ENCODE measurements at regions not wholly inside any gene's neighbourhood (a gene's known extent, or its start where the extent isn't known, plus 50 kb on each side); places are given as distances from the start of the nearest gene placed in this dataset.

DNA sequence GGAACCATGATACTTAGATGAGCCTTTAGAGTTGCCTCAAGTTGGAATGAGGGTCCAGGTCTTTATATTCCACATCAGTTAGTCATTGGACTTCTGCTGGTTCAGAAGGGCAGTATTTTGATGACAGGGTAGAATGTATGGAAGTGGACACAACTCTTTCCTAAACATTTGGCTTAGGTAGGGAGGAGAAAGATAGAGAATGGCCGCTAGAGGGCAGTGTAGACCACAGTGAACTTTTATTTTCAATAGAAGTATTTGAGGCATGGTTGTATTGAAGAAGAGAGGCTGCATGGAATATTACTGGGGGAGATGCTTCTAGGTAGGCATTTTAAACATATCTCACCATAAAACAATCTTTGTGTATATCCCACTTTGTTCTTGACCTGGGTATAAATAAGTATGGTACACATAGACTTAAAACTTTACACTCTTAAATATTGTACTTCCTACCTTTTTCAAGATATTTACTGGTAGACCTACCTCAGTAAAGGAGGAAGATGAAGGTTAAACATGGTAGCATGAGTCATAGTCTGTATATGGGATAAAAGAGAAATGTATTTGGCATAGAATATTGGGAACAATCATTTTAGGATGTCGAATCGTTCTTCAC lies 497.6 kb upstream of the FAM98A start:
- TF ChIP-seq, protein P1, sequence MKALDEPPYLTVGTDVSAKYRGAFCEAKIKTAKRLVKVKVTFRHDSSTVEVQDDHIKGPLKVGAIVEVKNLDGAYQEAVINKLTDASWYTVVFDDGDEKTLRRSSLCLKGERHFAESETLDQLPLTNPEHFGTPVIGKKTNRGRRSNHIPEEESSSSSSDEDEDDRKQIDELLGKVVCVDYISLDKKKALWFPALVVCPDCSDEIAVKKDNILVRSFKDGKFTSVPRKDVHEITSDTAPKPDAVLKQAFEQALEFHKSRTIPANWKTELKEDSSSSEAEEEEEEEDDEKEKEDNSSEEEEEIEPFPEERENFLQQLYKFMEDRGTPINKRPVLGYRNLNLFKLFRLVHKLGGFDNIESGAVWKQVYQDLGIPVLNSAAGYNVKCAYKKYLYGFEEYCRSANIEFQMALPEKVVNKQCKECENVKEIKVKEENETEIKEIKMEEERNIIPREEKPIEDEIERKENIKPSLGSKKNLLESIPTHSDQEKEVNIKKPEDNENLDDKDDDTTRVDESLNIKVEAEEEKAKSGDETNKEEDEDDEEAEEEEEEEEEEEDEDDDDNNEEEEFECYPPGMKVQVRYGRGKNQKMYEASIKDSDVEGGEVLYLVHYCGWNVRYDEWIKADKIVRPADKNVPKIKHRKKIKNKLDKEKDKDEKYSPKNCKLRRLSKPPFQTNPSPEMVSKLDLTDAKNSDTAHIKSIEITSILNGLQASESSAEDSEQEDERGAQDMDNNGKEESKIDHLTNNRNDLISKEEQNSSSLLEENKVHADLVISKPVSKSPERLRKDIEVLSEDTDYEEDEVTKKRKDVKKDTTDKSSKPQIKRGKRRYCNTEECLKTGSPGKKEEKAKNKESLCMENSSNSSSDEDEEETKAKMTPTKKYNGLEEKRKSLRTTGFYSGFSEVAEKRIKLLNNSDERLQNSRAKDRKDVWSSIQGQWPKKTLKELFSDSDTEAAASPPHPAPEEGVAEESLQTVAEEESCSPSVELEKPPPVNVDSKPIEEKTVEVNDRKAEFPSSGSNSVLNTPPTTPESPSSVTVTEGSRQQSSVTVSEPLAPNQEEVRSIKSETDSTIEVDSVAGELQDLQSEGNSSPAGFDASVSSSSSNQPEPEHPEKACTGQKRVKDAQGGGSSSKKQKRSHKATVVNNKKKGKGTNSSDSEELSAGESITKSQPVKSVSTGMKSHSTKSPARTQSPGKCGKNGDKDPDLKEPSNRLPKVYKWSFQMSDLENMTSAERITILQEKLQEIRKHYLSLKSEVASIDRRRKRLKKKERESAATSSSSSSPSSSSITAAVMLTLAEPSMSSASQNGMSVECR (CRISPR knock-in tag; IDR thresholded peaks at IDR 0.05; ENCODE audit: borderline replicate concordance): no peak
- no peak for TF ChIP-seq ZNF121 (CRISPR knock-in tag; IDR thresholded peaks at IDR 0.05)

Data from WTC11 (cell line).